MM.1S (cell line): ENCODE measurements at regions not wholly inside any gene's neighbourhood (a gene's known extent, or its start where the extent isn't known, plus 50 kb on each side); places are given as distances from the start of the nearest gene placed in this dataset.

ENCODE experiments used
- DNase-seq: peaks from one replicate; pipeline ENCODE4 v3.0.0-alpha.2; 2015
- H2AFZ ChIP-seq: fragments of 300-600 bp; sonication (generic); 2 replicates; pipeline ENCODE4 v1.6.0; 2016; ENCODE audit warnings: antibody characterized with exemption, low read length
- H3F3A ChIP-seq: fragments of 300-600 bp; sonication (generic); 2 replicates; pipeline ENCODE4 v1.6.1; 2016; ENCODE audit warnings: mild to moderate bottlenecking, antibody characterized with exemption, low read length, moderate library complexity, mixed read lengths; ENCODE audit not compliant: insufficient read depth
- H3K27ac ChIP-seq: fragments of 300-600 bp; sonication (generic); 2 replicates; pipeline ENCODE4 v1.5.1; 2016; ENCODE audit warnings: mild to moderate bottlenecking, low read length
- H3K27me3 ChIP-seq: fragments of 300-600 bp; sonication (generic); replicated peaks from 2 replicates; pipeline ENCODE4 v1.6.0; 2016; ENCODE audit warnings: low read length; ENCODE audit not compliant: insufficient read depth
- H3K36me3 ChIP-seq: fragments of 300-600 bp; sonication (generic); replicated peaks from 2 replicates; pipeline ENCODE4 v1.6.1; 2016; ENCODE audit warnings: mild to moderate bottlenecking, low read length, mixed read lengths; ENCODE audit not compliant: insufficient read depth
- H3K4me1 ChIP-seq: fragments of 300-600 bp; sonication (generic); 2 replicates; pipeline ENCODE4 v1.6.1; 2016; ENCODE audit warnings: low read length, mixed read lengths
- H3K4me2 ChIP-seq: fragments of 300-600 bp; sonication (generic); 2 replicates; pipeline ENCODE4 v1.6.0; 2016; ENCODE audit warnings: low read depth, low read length
- H3K4me3 ChIP-seq: fragments of 300-600 bp; sonication (generic); 2 replicates; pipeline ENCODE4 v1.5.1; 2016; ENCODE audit warnings: low read length, mixed read lengths
- H3K79me2 ChIP-seq: fragments of 300-600 bp; sonication (generic); 2 replicates; pipeline ENCODE4 v1.6.1; 2016; ENCODE audit warnings: mixed run types, low read length, mixed read lengths
- H3K9ac ChIP-seq: fragments of 300-600 bp; sonication (generic); 2 replicates; pipeline ENCODE4 v1.6.1; 2016; ENCODE audit warnings: low read length, mixed read lengths
- H3K9me2 ChIP-seq: fragments of 300-600 bp; sonication (generic); replicated peaks from 2 replicates; pipeline ENCODE4 v1.6.1; 2016; ENCODE audit warnings: mild to moderate bottlenecking, low read length, mixed read lengths; ENCODE audit not compliant: insufficient read depth
- H3K9me3 ChIP-seq: fragments of 300-600 bp; sonication (generic); replicated peaks from 2 replicates; pipeline ENCODE4 v1.6.1; 2016; ENCODE audit warnings: mild to moderate bottlenecking, low read length, mixed read lengths; ENCODE audit not compliant: insufficient read depth
- H4K20me1 ChIP-seq: fragments of 300-600 bp; sonication (generic); 2 replicates; pipeline ENCODE4 v1.6.1; 2016; ENCODE audit warnings: mild to moderate bottlenecking, low read length, moderate library complexity, mixed read lengths; ENCODE audit not compliant: insufficient read depth
- EZH2 ChIP-seq: fragments of 300-600 bp; sonication (generic); optimal IDR thresholded peaks from 2 replicates; pipeline ENCODE3; 2017; ENCODE audit warnings: low read depth, mild to moderate bottlenecking, antibody characterized with exemption, low read length, mixed read lengths
- EZH2phosphoT487 ChIP-seq: fragments of 300-600 bp; sonication (generic); IDR thresholded peaks from 2 replicates; pipeline ENCODE4 v1.6.1; 2018; ENCODE audit warnings: antibody characterized with exemption, low read length
- TF ChIP-seq, protein P1 (sequence below): fragments of 300-600 bp; sonication (generic); IDR thresholded peaks from 2 replicates; pipeline ENCODE4 v1.5.1; 2016; ENCODE audit warnings: antibody characterized with exemption, low read length, mixed read lengths

DNA sequence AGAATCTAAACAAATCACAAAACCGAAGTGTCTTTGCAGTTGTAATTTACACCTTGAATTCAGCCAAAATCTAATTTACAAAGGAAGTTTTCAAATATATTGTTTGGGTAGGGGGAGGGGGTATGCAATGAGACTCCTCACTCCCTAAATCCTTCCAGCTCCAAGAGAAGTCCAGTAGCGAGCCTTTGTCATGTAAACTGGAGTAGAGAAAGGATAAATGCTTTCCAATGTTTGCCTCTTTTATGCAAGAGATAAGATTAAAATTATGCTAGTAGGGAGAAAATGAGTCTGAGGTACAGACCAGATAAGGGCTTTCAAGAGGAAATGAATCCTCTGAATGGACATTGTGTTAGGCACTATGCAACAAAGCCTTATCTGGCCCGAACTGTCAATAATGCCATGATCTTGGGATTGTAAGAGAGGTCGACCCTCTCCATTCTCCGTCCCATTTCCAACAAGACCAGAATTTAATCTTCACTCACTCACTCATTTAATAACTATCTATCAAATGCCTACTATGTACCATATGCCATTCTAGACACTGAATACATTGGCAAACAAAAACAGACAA lies 199.2 kb downstream of the LACC1 start:
- Histone ChIP-seq H4K20me1 (no peaks in the 10 kb centered on the region), H3K36me3 (no peaks in the 10 kb centered on the region), H3K4me3 (no peak overlapping the region), H3K9me3 (no peaks in the 10 kb centered on the region), H3K9me2 (no peaks in the 10 kb centered on the region), H3K4me2 (no peak overlapping the region), H2AFZ (no peak overlapping the region), H3F3A (no peaks in the 10 kb centered on the region), H3K79me2 (no peaks in the 10 kb centered on the region), H3K27me3 (no peaks in the 10 kb centered on the region), H3K4me1 (no peaks in the 10 kb centered on the region), H3K9ac (no peak overlapping the region), H3K27ac (no peak overlapping the region)
- no peak for DNase-seq
- TF ChIP-seq, protein P1, sequence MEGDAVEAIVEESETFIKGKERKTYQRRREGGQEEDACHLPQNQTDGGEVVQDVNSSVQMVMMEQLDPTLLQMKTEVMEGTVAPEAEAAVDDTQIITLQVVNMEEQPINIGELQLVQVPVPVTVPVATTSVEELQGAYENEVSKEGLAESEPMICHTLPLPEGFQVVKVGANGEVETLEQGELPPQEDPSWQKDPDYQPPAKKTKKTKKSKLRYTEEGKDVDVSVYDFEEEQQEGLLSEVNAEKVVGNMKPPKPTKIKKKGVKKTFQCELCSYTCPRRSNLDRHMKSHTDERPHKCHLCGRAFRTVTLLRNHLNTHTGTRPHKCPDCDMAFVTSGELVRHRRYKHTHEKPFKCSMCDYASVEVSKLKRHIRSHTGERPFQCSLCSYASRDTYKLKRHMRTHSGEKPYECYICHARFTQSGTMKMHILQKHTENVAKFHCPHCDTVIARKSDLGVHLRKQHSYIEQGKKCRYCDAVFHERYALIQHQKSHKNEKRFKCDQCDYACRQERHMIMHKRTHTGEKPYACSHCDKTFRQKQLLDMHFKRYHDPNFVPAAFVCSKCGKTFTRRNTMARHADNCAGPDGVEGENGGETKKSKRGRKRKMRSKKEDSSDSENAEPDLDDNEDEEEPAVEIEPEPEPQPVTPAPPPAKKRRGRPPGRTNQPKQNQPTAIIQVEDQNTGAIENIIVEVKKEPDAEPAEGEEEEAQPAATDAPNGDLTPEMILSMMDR, result no peak
- TF ChIP-seq EZH2phosphoT487 (no peak), EZH2 (no peak)

DNA sequence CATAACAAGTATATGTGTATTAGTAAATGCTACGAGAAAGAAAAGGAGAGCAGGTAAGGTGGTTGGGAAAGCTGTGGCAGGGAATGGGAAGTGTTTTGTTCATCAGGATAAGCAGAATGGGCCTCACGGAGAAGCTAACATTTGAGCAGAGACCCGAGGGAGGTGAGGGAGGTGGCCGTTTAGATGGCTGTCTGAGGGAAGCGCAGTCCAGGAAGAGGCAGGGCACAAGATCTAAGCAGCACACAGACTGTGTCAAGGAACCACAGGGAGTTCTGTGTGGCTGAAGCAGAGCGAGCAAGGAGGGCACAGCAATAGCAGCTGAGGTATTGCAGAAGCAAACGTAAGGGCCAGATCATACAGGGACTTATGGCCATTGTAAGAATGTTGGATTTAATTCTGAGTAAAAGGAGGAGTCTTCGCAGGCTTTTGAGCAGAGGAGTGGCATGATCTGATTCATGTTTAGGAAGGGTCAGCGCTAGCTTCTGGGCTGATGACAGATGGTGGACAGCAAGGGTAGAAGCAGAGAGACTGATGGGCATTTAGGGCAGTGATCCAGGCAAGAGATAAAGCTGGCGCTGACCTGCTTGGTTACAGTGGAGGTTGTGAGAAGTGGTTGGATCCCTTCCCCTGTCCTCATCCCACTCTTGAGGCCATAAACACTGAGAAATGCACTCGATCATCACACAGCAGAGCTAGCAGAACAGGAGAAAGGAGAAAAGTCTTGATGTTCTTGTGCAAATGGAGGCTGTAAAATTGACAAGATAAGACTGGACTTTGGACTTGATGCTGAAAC lies 199.9 kb downstream of the LACC1 start:
- Histone ChIP-seq H3K9me2 (no peaks in the 10 kb centered on the region), H3K27me3 (no peaks in the 10 kb centered on the region), H4K20me1 (no peaks in the 10 kb centered on the region), H2AFZ (no peak overlapping the region), H3K79me2 (no peaks in the 10 kb centered on the region), H3K4me1 (no peaks in the 10 kb centered on the region), H3K36me3 (no peaks in the 10 kb centered on the region), H3K9ac (no peak overlapping the region), H3K27ac (no peak overlapping the region), H3F3A (no peaks in the 10 kb centered on the region), H3K9me3 (no peaks in the 10 kb centered on the region), H3K4me2 (no peak overlapping the region), H3K4me3 (no peak overlapping the region)
- no peak for DNase-seq
- TF ChIP-seq EZH2, result no peak
- TF ChIP-seq, protein P1, result no peak

DNA sequence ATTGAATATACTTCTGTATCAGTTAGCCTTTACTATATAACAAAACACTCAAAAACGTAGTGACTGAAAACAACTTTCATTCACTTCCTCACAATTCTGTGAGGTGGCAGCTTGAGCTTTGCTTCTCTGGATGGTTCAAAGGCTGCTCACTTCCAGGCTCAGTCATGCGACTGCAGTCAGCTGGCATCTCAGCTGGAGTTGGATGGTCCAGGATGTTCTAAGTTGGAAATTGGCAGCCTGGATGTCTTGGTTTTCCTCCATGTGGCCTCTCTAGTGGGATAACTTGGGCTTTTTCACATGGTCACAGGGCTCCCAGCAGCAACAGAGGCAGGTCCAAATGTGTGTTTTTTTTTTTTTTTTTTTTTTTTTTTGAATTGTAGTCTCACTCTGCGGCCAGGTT lies 204.4 kb downstream of the LACC1 start:
- Histone ChIP-seq H3K79me2 (no peaks in the 10 kb centered on the region), H3K9me2 (no peaks in the 10 kb centered on the region), H3K36me3 (no peaks in the 10 kb centered on the region), H3K27me3 (no peaks in the 10 kb centered on the region), H3K4me1 (peaks cover 5% of the 10 kb centered on the region; the same call in 1 of the 2 replicates), H3K9me3 (no peaks in the 10 kb centered on the region), H3K9ac (no peak overlapping the region), H3K4me2 (no peak overlapping the region), H2AFZ (no peak overlapping the region), H3K27ac (no peak overlapping the region), H3K4me3 (no peak overlapping the region), H4K20me1 (no peaks in the 10 kb centered on the region), H3F3A (0 out of 2 replicates have a peak, but pooled peaks cover 4% of the 10 kb centered on the region)
- no peak for DNase-seq
- TF ChIP-seq EZH2, result no peak
- TF ChIP-seq EZH2phosphoT487, result no peak
- TF ChIP-seq, protein P1, result no peak
